ENCODE measurements at regions not wholly inside any gene's neighbourhood (a gene's known extent, or its start where the extent isn't known, plus 50 kb on each side); places are given as distances from the start of the nearest gene placed in this dataset.

GRCh38 chrX:21194526-21194925, 179.7 kb upstream of the CNKSR2 start:
- TF ChIP-seq CTCF (tag by site-specific recombination; IDR thresholded peaks at IDR 0.05) (no peak), ZNF274 (IDR thresholded peaks at IDR 0.05; ENCODE audit: low read length) (no peak), ZNF274 (tag by site-specific recombination; IDR thresholded peaks at IDR 0.05; ENCODE audit: borderline replicate concordance) (no peak), ZNF324 (tag by site-specific recombination; IDR thresholded peaks at IDR 0.05) (no peak), MZF1 (tag by site-specific recombination; IDR thresholded peaks at IDR 0.05; ENCODE audit: borderline replicate concordance) (no peak), ZNF19 (tag by site-specific recombination; IDR thresholded peaks at IDR 0.05; ENCODE audit: low read depth) (no peak), ELK4 (IDR thresholded peaks at IDR 0.05; ENCODE audit: borderline replicate concordance, low read depth, low read length) (no peak), ZBTB26 (tag by site-specific recombination; optimal IDR thresholded peaks at IDR 0.05) (no peak), ZNF76 (tag by site-specific recombination; IDR thresholded peaks at IDR 0.05; ENCODE audit: borderline replicate concordance, low read depth) (no peak), ZBTB44 (tag by site-specific recombination; IDR thresholded peaks at IDR 0.05) (no peak), PRDM2 (tag by site-specific recombination; IDR thresholded peaks at IDR 0.05; ENCODE audit: borderline replicate concordance) (no peak), REPIN1 (tag by site-specific recombination; IDR thresholded peaks at IDR 0.05; ENCODE audit: low read depth) (no peak), PBX3 (CRISPR knock-in tag; IDR thresholded peaks at IDR 0.05) (no peak), HOXD13 (CRISPR knock-in tag; IDR thresholded peaks at IDR 0.05; ENCODE audit: borderline replicate concordance) (no peak), ZNF362 (tag by site-specific recombination; IDR thresholded peaks at IDR 0.05) (no peak)

Measured in HEK293 (cell line).